Stimulated activated CD4-positive, alpha-beta T cell treated with anti-CD3 and anti-CD28 coated beads, Interleukin-1b, Interleukin-23, amount 100 ng/mL, for 1 hour (primary cell): ENCODE measurements at regions not wholly inside any gene's neighbourhood (a gene's known extent, or its start where the extent isn't known, plus 50 kb on each side); places are given as distances from the start of the nearest gene placed in this dataset.

Source experiments
- DNase-seq, 2 donors: peaks; one replicate each; pipeline ENCODE4 v3.0.0-alpha.2; 2020; ENCODE audit warnings: low read depth in 2 of 2

DNA sequence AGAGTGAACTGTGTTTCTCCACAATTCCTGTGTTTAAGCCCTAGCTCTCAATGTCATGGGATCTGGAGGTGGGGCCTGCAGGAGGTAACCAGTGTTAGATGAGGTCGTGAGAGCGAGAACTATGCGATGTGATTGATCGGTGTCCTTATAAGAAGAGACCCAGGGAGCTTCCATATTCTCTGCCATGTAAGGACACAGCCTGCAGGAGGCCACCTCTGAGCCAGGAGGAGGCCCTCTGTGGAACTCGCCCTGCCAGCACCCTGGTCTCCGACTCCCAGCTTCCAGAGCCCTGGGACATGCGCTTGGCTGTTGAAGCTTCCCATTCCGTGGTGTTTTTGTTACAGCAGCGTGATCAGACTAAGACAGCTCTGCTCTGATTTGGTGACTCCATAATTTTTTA is 255.4 kb downstream of the IRX2 start:
- no peak for DNase-seq

DNA sequence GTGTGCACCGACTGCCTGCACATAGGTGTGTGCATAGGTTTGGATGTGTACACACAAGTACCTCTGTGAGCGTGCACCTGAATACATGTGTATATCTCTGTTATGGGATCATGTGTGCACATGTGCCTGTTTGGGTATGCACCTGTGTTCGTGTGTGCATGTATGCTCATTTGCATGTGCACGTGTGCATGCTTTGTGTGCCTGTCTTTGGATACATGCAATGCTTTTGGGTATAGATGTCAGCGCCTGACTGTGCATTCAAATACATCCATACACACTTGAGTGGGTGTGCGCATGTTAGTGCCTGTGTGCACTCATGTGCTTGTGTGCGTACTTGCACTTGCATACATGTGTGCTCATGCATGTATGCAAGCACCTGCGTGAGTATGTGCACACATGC is 258.1 kb downstream of the IRX2 start:
- DNase-seq = no peak

DNA sequence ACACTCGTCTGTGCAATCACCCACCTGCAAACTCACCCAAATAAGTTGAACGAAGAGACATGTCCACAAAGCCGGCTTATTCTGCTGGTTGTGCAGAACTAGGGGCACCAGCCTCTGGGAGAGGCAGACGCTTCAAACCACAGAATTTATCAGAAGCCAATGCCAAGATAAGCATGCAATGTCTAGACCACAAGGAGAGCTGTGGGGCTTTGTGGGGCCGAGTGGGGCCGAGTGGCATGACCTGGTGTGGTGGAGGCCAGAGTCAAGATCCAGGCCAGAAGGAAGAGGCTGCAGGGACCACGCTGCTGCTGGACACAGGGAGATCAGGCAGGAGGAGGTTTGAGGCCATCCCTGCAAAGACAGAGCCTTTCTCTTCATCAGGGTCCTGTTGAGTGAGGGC is 259.0 kb downstream of the IRX2 start:
- DNase-seq = no peak

DNA sequence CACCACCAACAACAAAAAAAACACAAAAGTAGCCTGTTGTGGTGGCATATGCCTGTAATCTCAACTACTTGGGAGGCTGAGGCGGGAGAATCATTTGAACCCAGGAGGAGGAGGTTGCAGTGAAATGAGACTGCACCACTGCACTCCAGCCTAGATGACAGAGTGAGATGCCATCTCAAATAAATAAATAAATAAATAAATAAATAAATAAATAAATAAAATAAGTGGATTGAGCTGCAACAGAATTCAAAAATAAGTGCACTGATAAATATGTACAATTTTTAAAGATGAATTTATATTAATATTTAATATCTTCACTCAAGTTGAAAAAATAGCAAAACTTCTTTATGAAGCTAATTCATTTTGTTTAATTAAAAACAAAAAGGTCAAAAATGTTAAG is 259.6 kb downstream of the IRX2 start:
- no peak for DNase-seq

DNA sequence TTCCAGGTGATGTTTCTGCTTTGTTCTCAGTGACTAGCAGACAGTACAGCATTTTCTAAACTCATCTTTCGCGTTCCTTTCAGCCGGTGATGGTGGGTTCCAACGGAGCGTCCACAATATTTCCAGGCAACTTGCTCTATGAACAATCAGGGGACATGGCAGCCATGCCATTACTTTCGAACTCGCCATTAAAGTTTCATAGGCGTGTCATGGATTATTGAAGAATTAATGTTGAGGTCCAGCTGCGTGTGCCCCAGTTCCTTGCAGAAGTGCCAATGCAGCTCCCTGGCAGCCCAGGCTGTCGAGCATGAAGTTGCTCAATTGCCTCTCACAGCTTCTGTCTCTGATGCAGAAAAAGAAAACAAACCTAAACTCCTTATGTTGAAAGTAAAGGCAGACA is 262.2 kb downstream of the IRX2 start:
- no peak for DNase-seq

DNA sequence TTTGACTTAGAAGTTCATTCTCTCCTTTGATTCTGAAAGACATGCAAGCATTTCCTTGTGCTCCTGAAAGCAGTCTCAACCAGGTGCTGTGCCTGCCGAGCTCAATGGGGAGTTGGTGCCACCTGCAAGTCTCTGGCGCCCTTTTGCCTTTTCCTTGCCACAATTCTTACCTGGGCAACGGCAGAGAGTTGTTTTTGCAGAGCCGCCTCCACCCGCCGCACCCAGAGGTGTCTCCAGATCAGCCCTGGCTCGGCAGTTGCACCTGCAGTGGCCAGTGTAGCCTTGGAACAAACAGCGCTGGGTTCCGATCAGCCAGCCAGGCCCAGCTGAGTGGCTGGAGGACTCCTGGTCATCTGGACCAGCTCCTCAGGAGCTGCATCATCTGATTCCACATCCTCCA is 262.9 kb downstream of the IRX2 start:
- DNase-seq = no peak

DNA sequence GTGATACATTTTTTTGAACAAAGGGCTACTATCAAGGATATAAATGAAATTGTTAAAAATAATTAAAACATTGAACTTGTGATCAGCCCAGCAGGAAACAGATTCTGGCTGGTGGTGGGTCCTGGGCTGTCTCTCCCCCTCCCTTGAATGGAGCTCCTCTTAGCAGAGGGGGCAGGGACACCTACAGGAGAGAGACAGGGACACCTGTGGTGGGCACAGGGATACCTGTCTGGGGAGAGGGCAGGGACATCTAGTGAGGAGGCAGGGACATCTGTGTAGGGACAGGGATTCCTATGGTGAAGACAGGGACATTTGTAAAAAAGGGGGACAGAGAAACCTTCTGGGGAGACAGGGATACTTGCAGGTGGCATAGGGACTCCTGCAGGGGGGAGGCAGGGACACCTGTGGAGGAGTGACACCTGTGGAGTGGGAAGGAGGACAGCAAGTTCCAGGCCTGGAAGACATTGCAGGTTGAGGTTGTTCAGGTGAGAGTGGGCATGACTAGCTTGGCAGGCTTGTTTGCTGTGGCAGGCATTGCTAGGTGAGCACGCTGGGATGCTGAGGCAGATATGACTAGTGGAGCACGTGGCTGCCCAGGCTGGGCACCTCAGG is 264.2 kb downstream of the IRX2 start:
- DNase-seq = no peak

DNA sequence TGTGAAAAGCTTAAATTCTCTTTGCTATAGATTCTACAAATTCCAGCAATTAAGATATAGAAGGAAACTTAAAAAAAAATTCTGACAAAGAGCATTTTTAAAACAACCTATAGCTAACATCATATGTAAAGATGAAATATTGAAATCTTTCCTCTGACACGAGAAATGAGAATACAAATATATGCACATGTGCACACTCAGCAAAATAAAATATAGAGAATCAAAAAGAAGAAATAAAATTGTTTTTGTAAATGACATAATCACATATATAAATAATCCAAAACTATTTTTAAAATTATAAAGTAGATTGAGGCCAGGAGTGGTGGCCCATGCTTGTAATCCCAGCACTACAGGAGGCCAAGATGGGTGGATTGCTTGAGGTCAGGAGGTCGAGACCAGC is 265.1 kb downstream of the IRX2 start:
- no peak for DNase-seq

DNA sequence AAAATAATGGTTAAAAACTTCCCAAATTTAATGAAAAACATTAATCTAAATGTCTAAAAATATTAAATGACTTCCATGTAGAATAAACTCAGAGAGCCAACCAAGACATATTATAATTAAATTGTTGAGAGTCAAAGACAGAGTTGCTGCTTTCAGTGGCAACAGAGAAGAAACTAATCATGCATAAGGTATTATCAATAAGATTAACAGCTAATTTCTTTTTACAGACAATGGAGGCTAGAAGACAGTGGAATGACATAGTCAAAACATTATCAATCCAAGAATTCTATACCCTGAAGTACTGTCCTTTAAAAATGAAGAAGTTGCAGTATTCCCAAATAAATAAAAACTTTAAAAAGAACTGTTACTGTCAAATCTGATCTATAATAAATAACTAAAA is 268.7 kb downstream of the IRX2 start:
- DNase-seq = no peak

DNA sequence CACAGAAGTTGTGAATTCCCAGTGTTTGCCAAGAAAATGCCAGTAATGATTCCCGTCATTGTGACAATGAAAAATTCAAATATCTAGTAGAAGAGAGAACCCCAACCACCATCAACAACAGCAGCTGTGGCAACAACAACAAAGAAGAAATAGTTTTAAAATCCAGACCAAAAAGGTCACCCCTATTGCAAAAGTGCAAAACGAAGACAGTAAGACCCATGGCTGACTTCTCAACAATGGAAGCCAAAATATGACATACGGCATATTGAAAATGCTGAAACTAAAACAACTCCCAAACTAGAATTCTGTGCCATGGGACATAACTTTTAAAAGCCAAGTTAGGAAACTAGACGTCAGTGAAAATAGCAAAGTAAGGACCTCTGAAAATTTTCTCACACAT is 270.6 kb downstream of the IRX2 start:
- DNase-seq = no peak

DNA sequence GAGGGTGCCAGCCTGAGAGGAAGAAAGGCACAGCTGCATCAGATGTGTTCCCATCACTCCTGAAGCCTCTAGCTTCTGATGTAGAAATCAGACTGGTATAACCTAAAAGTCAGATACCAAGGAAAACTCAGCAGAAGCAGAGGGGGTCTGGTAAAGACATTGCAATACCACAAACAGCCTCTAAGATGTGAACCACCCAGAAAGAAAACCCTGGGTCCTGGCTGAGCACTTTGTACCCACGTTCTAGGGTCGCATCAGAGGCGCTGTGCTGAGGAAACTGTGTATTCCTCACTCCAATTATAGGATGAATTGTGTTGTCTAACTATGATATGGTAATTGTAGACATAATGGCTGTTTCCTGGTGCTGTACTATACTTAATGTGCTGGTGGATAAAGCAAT is 275.6 kb downstream of the IRX2 start:
- no peak for DNase-seq

DNA sequence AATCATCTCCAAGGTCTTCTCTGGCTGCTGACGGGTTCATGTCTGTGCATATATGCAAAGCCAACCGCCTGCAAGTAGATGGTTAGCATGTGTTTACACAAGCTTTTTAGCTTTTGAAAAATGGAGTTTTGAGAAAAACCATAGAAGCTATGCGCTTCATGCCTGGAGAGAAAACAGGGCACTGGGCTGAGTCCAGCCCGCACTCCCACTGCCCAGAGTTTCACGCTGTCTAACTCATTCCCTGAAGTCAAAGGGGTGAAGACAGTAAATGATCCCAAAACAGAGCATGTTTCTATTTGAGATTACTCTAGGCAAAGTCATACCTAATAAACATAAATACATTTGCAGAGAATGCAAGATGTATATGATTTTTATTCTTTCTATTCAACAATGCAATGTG is 278.8 kb downstream of the IRX2 start:
- DNase-seq = no peak

DNA sequence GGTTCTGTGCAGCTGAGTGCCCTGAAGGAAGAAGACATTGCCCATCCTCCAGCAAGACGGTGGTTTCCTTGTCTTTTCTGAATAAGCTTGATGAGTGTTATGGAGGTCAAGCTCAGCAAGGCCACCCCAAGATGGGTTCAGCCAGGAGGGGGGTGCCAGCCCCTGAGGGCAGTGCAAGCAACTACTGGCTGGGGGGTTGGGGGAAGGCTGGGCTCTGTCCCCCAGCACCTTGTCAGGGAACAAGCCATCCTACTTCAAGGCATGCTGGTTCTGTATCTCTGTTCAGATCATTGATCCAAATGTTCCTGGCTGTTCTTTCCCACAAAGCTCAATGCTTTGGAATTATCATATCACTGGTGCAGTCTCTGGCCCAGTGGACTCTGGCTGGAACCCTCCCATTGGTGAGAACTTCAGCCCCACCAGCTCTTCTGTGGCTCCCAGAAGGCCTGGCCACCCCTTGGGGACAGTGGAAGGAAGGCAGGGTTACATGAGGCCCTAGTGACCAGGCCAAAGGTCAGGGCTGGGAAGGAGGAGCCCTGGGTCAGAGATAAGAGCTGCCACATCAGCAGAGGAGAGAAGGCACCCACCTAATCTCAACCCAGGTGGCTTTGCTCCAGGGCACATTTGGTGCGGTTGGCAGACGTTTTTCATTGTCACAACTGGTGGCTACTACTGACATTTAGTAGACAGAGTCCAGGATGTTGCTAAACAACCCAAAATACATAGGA is 280.2 kb downstream of the IRX2 start:
- DNase-seq = no peak

DNA sequence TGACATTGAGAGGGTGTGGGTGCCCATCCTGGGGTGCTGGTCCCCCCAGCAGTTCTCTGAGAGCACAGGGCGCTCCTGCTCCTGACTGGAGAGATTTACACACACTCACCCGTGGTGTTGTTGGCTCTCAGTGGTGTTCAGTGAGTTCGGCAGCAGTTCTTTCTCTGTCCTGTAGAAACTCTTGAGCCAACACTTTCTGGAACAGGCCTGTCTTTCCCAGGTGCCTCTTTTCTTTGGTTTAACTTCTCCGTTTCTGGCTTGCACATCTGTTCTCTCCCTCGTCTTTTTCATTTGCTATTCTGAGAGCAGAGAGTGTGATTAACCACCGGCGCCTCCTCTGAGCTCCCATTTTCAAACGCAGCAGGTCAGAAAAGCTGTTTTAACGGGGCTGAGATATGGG is 284.5 kb downstream of the IRX2 start:
- DNase-seq = no peak

DNA sequence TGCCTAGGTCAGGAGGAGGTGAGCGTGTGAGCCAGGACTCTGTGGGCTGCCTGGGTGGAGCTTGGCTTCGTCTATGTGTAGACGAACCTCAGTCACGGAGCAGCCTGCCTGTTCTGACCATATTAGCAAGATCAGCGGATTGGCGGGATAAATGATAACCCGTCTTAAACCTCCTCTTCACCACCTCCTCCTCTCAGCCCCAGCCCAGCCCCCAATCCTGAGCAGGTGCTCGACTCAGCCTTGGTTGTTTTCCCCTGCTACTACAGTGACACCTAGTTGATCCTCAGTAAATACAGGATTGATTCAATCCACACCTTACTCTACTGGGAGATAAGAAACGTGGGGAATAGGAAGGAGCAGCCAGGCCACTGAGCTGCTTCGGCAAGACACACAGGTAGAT is 286.1 kb downstream of the IRX2 start:
- DNase-seq = no peak

DNA sequence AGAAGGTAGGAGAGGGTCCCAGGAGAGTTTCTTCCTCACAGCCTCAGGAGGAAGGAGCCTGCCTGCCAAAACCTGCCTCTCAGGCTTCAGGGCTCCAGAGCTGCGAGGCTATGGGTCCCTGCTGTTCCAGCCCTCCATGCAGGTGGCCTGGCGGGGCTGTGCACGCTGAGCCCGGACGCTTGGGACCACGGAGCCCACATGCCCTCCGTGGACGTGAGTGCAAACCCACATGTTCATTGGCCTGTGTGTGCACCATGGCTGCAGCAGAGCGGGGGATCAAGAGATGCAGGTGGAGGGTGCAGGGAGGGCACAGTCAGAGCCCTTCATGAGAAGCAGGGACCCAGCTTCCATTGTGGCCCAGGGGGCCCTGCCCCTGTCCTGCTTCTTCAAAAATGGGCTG is 287.3 kb downstream of the IRX2 start:
- DNase-seq = no peak

DNA sequence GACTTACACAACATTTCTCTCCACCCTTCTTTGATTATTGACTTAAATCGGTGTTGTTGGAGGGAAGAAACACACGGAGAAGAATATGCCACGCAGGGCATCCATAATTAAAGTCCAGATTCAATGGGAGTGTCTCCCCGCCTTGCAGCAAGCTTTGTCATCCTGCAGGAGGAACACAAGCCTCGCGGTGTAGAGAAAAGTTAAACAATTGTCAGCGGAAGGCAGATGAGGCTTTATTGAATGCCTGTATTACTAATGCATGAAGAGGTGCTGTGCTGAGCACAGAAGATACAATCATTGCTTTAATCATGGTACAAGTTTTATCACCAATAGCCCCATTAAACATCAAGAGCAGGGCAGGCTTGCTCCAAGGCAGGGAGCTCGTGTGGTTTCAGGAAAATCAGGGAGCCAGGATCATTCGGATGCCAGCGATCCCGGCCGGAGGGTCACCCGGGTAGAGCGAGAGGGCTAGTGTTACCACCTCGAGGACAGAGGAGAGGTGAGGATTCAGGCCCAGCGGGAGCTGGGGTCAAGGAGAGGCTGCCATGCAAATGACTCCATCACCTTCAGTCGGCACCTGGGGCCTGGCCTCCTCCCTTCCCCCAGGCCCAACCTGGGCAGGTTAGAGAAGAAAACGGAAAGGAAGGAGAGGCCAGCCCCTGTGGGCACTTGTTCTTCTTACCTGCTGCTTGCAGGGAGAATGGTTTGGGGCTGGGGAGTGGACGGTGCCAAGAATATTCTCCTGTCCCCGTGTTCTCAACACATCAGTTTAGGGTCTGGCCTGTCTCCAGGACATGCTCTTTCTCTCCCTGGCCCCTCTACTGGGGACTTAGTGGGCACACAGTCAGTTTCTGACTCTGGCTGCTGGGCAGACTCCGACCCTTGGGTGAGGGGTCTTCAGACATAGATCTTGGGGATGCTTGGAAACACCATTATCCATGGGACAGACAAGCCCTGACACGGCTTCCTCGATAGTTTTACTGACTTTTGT is 289.5 kb downstream of the IRX2 start:
- no peak for DNase-seq

DNA sequence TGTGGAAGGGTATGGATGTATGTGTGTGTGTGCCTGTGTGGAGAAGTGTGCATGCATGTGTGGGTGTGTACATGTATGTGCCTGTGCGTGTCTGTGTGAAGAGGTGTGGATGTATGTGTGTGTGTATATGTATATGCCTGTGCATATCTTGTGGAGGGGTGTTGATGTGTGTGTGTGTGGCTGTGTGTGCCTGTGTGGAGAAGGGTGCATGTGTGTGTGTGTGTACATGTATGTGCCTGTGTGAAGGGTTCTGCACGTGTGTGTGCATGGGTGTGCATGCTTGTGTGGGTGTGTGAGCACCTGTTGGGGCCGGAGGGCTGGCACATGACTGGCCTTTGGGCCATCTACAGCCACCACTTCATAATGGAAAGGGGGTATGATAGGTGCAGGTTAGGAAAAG is 291.4 kb downstream of the IRX2 start:
- no peak for DNase-seq

DNA sequence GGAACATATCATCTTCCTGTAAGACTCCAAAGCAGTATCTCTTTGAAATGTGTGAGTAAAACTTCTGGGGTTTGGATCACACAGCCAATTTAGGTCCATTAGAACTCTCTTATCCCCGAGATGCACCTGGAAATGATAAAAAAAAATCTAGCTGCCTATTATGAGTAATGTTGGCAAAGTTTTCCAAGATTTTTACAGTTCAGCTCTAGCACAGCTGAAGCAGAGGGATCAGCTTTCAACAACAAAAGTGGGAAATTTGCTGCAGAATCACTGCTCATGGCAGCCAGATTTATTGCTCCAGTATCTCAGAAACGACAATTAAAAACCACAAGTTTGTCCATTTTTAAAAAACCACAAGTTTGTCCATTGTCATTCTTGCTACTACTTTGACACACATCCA is 292.2 kb downstream of the IRX2 start:
- no peak for DNase-seq

DNA sequence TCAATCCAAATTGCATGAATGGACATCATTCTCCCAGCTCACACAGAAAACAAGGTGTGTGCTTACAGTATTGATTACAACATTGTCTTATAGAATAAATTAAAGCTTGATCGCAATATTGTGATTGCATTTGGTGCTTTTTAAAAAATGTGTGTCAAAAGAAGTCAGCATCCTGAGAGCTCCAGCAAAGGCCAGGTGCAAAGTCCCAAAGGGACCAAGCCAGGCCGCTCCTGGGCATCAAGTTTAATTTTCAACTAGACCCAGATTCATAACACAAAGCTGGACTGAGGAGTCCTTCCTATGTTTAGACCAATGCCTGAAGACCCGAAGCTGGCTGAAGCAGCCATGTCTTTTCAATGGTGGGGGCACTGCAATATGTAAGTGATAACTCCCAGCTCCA is 295.6 kb downstream of the IRX2 start:
- no peak for DNase-seq

DNA sequence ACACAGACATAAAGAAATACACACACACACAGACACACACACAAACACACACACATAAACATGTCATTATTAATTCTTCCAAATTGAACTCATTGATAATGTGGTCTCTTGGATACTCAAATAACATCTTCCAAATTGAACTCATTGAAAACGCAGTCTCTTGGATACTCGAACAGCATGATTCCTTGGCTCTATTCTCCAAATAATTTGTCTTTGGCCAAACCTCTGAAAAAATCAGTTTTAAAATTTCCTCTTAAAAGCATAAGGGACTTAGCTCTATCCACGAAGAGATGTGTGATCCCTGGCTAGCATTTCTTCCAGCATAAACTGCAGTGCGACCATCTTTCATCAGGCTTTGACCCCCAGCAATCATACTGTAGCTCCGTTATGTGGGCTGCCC is 296.6 kb downstream of the IRX2 start:
- DNase-seq = no peak

DNA sequence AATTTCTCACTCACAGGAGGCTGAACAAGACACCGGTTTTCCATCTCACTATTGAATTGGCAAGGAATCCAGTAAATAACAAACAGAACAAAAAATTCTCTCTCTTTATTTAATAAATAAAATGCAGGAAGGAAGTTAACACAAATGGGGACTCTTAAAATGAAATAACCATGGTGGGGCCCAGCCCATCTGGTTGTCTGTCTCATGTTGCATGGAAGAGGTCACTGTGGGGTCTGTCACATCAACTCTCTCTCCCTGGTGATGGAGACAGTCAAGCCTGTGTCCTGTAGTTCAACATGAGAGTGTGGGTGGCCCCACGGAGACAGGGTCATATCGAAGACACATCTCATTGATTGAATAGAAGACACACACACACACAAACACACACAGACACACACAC is 297.7 kb downstream of the IRX2 start:
- DNase-seq = no peak

DNA sequence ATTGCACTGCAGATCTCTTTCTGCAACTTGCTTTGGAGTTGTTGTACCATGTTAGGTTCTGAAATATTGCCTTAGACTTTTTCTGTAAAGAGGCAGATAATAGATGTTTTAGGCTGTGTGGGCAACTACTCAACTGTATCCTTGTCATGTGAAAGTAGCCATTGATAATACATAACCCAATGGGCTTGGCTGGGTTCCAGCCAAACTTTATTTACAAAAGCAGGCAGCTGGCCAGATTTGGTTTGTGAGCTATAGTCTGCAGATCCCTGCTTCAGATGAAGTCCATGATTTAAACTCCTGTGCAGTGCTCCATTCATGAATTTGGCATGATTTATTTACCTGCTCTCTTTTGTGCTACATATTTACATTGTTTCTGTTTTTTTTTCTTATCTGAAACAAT is 300.4 kb downstream of the IRX2 start:
- DNase-seq = no peak
